ENCODE measurements at regions not wholly inside any gene's neighbourhood (a gene's known extent, or its start where the extent isn't known, plus 50 kb on each side); places are given as distances from the start of the nearest gene placed in this dataset.

GRCh38 chr6:33909737-33910136 lies 105.9 kb upstream of the MLN start:
- Mint-ChIP-seq H3K4me1 (peaks cover 12 to 14% of the 10 kb centered on the region in 2 experiments), H3K36me3 (ENCODE audit: insufficient read depth in 1 of 3, low read depth in 3 of 3) (no peaks in the 10 kb centered on the region), H3K27ac (no peak overlapping the region; a peak in 1 of 7 replicates), H3K4me3 (no peak overlapping the region), H3K27me3 (ENCODE audit: low read depth) (peaks cover 30% of the 10 kb centered on the region), H3K9me3 (no peaks in the 10 kb centered on the region)
- no peak for TF ChIP-seq CTCF (conservative IDR thresholded peaks at IDR 0.05)
- Histone ChIP-seq H4K8ac (replicated peaks; ENCODE audit: insufficient read length, low read depth, low read length) (no peak overlapping the region), H2AFZ (ENCODE audit: low read length) (no peak overlapping the region), H3K14ac (ENCODE audit: insufficient read depth, low read length) (no peak overlapping the region), H3K9ac (ENCODE audit: extremely low read depth, insufficient read length, low read length) (no peak overlapping the region), H3K79me2 (ENCODE audit: insufficient read depth, low read length) (no peaks in the 10 kb centered on the region), H2AK5ac (ENCODE audit: insufficient read length, low read length) (no peak overlapping the region), H2BK15ac (ENCODE audit: low read depth, low read length) (no peak overlapping the region), H3K4ac (ENCODE audit: low read depth, low read length) (no peak overlapping the region), H4K20me1 (ENCODE audit: control insufficient read depth, insufficient read depth, insufficient read length) (no peaks in the 10 kb centered on the region), H2BK20ac (ENCODE audit: low read depth, low read length, poor library complexity, severe bottlenecking) (no peak overlapping the region), H2BK120ac (ENCODE audit: low read depth, low read length, poor library complexity, severe bottlenecking) (no peak overlapping the region), H2BK5ac (ENCODE audit: insufficient read length, low read length) (no peak overlapping the region), H3K79me1 (ENCODE audit: insufficient read depth, low read depth, low read length, poor library complexity, severe bottlenecking) (no peaks in the 10 kb centered on the region), H3K27me3 (ENCODE audit: insufficient read depth, low read length) (no peaks in the 10 kb centered on the region), H3K27ac (ENCODE audit: insufficient read length, low read depth, low read length) (no peak overlapping the region), H4K91ac (ENCODE audit: insufficient read length, low read depth, low read length) (no peak overlapping the region), H2BK12ac (ENCODE audit: insufficient read length, low read depth, low read length) (no peak overlapping the region), H3K4me1 (ENCODE audit: insufficient read depth, low read length) (no peaks in the 10 kb centered on the region), H4K5ac (ENCODE audit: insufficient read length, low read depth, low read length) (no peak overlapping the region), H3T11ph (ENCODE audit: low read length) (no peak overlapping the region), H3K4me2 (ENCODE audit: insufficient read depth, insufficient read length, low read length) (no peak overlapping the region), H3K18ac (ENCODE audit: insufficient read length, low read depth, low read length) (no peak overlapping the region), H3K23me2 (ENCODE audit: insufficient read length, low read depth, low read length, poor library complexity, severe bottlenecking) (no peaks in the 10 kb centered on the region), H3K23ac (ENCODE audit: insufficient read length, low read depth, low read length) (no peak overlapping the region), H3K56ac (ENCODE audit: insufficient read length, low read depth, low read length) (no peak overlapping the region), H3K9me3 (ENCODE audit: control insufficient read depth, low read depth, low read length) (no peaks in the 10 kb centered on the region)
- whole genome bisulfite sequencing (ENCODE audit: extremely low coverage, insufficient read length, low lambda C conversion rate): no CpG with 5 or more reads among the region's 11 CpGs
- DNase-seq: no peak

Data from H9 (cell line).